H1 (cell line): ENCODE measurements at regions not wholly inside any gene's neighbourhood (a gene's known extent, or its start where the extent isn't known, plus 50 kb on each side); places are given as distances from the start of the nearest gene placed in this dataset.

Source experiments
- CTCF ChIA-PET: fragments of 300-600 bp; sonication (Branson Sonifier 250); formaldehyde crosslinking; loops from one replicate; lab custom pipeline; 2021; ENCODE audit not compliant: partially characterized antibody; lab: Charles Lee
- POLR2A ChIA-PET: fragments of 300-600 bp; sonication (Branson Sonifier 250); formaldehyde crosslinking; loops from one replicate; lab custom pipeline; 2021; ENCODE audit warnings: inconsistent platforms; ENCODE audit not compliant: partially characterized antibody; lab: Charles Lee
- DNase-seq, 2 experiments: peaks; one replicate each; pipeline versions ENCODE4 v3.0.0 to v3.0.0-alpha.2; 2010 to 2022; ENCODE audit warnings: low spot score in 2 of 2, low read depth in 1 of 2, mixed read lengths in 1 of 2
- FAIRE-seq: peaks from 2 replicates; lab custom pipeline; 2011; peaks lifted over from hg19 to GRCh38; lab: Jason Lieb, UNC
- H2AFZ ChIP-seq: 2 replicates; pipeline ENCODE4 v1.8.1; 2012; ENCODE audit warnings: low read length, inconsistent platforms
- H2AK5ac ChIP-seq: 2 replicates; pipeline ENCODE4 v1.6.1; 2013; ENCODE audit warnings: low read depth, low read length
- H2BK120ac ChIP-seq: replicated peaks from 2 replicates; pipeline ENCODE3; 2013; ENCODE audit warnings: low read depth, low read length, inconsistent platforms
- H2BK12ac ChIP-seq: 2 replicates; pipeline ENCODE4 v1.6.1; 2013; ENCODE audit warnings: low read depth, low read length
- H2BK15ac ChIP-seq: 2 replicates; pipeline ENCODE4 v1.6.1; 2013; ENCODE audit warnings: low read length
- H2BK20ac ChIP-seq: 2 replicates; pipeline ENCODE4 v1.6.1; 2013; ENCODE audit warnings: low read length
- H2BK5ac ChIP-seq: 2 replicates; pipeline ENCODE4 v1.6.1; 2013; ENCODE audit warnings: low read depth, low read length
- H3K14ac ChIP-seq: 2 replicates; pipeline ENCODE4 v1.6.1; 2013; ENCODE audit warnings: inconsistent platforms; ENCODE audit not compliant: insufficient read length
- H3K18ac ChIP-seq: 2 replicates; pipeline ENCODE4 v1.6.1; 2013; ENCODE audit warnings: low read length; ENCODE audit errors: extremely low read depth
- H3K23ac ChIP-seq: 2 replicates; pipeline ENCODE4 v1.6.1; 2013; ENCODE audit warnings: inconsistent platforms; ENCODE audit not compliant: insufficient read length
- H3K23me2 ChIP-seq: 2 replicates; pipeline ENCODE4 v1.6.1; 2013; ENCODE audit warnings: low read depth, low read length
- H3K27ac ChIP-seq: 2 replicates; pipeline ENCODE4 v1.6.1; 2011; ENCODE audit warnings: low read depth, low read length, inconsistent platforms
- H3K27me3 ChIP-seq, 4 experiments: replicated peaks in 1 of 4; 1 replicate in 1 of 4; 2 replicates in 3 of 4; pipeline versions ENCODE4 v1.6.1 to v1.8.1; 2011 to 2013; ENCODE audit warnings: low read length in 3 of 4, mild to moderate bottlenecking in 3 of 4, inconsistent platforms in 2 of 4, mixed read lengths in 2 of 4, moderate library complexity in 1 of 4; ENCODE audit not compliant: control insufficient read depth in 3 of 4, insufficient read depth in 3 of 4; ENCODE audit errors: extremely low read depth in 1 of 4
- H3K36me3 ChIP-seq, 4 experiments: 2 replicates each; pipeline versions ENCODE4 v1.6.1 to v1.8.1; 2011 to 2013; ENCODE audit warnings: mild to moderate bottlenecking in 4 of 4, low read length in 3 of 4, moderate library complexity in 2 of 4, control low read depth in 1 of 4, inconsistent platforms in 1 of 4; ENCODE audit not compliant: insufficient read depth in 4 of 4, control insufficient read depth in 2 of 4
- H3K4ac ChIP-seq: replicated peaks from 2 replicates; pipeline ENCODE3; 2013; ENCODE audit warnings: low read length, low read depth, mixed read lengths, inconsistent platforms; ENCODE audit not compliant: insufficient read length
- H3K4me1 ChIP-seq, 4 experiments: replicated peaks in 1 of 4; 1 replicate in 1 of 4; 2 replicates in 3 of 4; pipeline versions ENCODE4 v1.6.1 to v1.8.1; 2011 to 2013; ENCODE audit warnings: low read length in 3 of 4, inconsistent platforms in 2 of 4, mixed read lengths in 1 of 4; ENCODE audit not compliant: insufficient read depth in 4 of 4, control insufficient read depth in 3 of 4
- H3K4me2 ChIP-seq, 2 experiments: 2 replicates each; pipeline versions ENCODE4 v1.6.1 to v1.8.1; 2011 to 2013; ENCODE audit warnings: low read depth in 2 of 2, low read length in 2 of 2, control low read depth in 1 of 2, inconsistent platforms in 1 of 2, mild to moderate bottlenecking in 1 of 2; ENCODE audit not compliant: insufficient read depth in 1 of 2
- H3K4me3 ChIP-seq, 4 experiments: fragments of 200-600, 300-600 bp in 1 of 4; sonication (generic), shearing (Covaris generic), sonication (Bioruptor Twin) in 1 of 4; 2 replicates each; pipeline versions ENCODE4 v1.5.1 to v1.8.1; 2011 to 2016; ENCODE audit warnings: low read length in 4 of 4, low read depth in 3 of 4, control low read depth in 2 of 4, inconsistent platforms in 2 of 4, mild to moderate bottlenecking in 2 of 4, mixed read lengths in 1 of 4, moderate library complexity in 1 of 4; ENCODE audit not compliant: insufficient read depth in 2 of 4; ENCODE audit errors: extremely low read depth in 1 of 4
- H3K56ac ChIP-seq: replicated peaks from 2 replicates; pipeline ENCODE3; 2013; ENCODE audit warnings: low read depth, mild to moderate bottlenecking, mixed read lengths, low read length, inconsistent platforms; ENCODE audit not compliant: insufficient read length
- H3K79me1 ChIP-seq: 2 replicates; pipeline ENCODE4 v1.6.1; 2013; ENCODE audit warnings: low read depth, low read length, control low read depth
- H3K79me2 ChIP-seq, 2 experiments: 2 replicates each; pipeline versions ENCODE4 v1.6.1 to v1.8.1; 2012 to 2013; ENCODE audit warnings: low read length in 2 of 2, mild to moderate bottlenecking in 2 of 2, inconsistent platforms in 1 of 2; ENCODE audit not compliant: insufficient read depth in 2 of 2, control insufficient read depth in 1 of 2
- H3K9ac ChIP-seq, 4 experiments: replicated peaks in 1 of 4; 1 replicate in 1 of 4; 2 replicates in 3 of 4; pipeline versions ENCODE4 v1.6.1 to v1.8.1; 2011 to 2013; ENCODE audit warnings: low read depth in 3 of 4, low read length in 3 of 4, control low read depth in 2 of 4, mild to moderate bottlenecking in 2 of 4, moderate library complexity in 2 of 4, inconsistent platforms in 1 of 4; ENCODE audit errors: extremely low read depth in 1 of 4
- H3K9me3 ChIP-seq, 2 experiments: 2 replicates each; pipeline versions ENCODE4 v1.6.1 to v1.8.1; 2012 to 2013; ENCODE audit warnings: mild to moderate bottlenecking in 2 of 2, moderate library complexity in 2 of 2, control low read depth in 1 of 2, inconsistent platforms in 1 of 2, low read depth in 1 of 2, low read length in 1 of 2, mixed read lengths in 1 of 2; ENCODE audit not compliant: insufficient read depth in 2 of 2
- H4K20me1 ChIP-seq, 2 experiments: replicated peaks in 1 of 2; 2 replicates each; pipeline versions ENCODE3 to v1.8.1; 2011 to 2013; ENCODE audit warnings: inconsistent platforms in 2 of 2, low read length in 2 of 2, mild to moderate bottlenecking in 1 of 2; ENCODE audit not compliant: insufficient read depth in 2 of 2, control insufficient read depth in 1 of 2
- H4K5ac ChIP-seq: 2 replicates; pipeline ENCODE4 v1.6.1; 2013; ENCODE audit warnings: low read length, low read depth, mixed read lengths, inconsistent platforms; ENCODE audit not compliant: insufficient read length
- H4K8ac ChIP-seq: 2 replicates; pipeline ENCODE4 v1.8.0; 2013; ENCODE audit warnings: mild to moderate bottlenecking, moderate library complexity, low read length, inconsistent platforms; ENCODE audit not compliant: insufficient read depth; ENCODE audit errors: extremely low read depth
- H4K91ac ChIP-seq: replicated peaks from 2 replicates; pipeline ENCODE3; 2013; ENCODE audit warnings: low read length, mixed read lengths, inconsistent platforms; ENCODE audit not compliant: insufficient read length
- JUND ChIP-seq: IDR thresholded peaks from 2 replicates; pipeline ENCODE4 v1.6.1; 2011; ENCODE audit warnings: mild to moderate bottlenecking, improper control_type of control experiment, low read length
- PHF8 ChIP-seq: fragments of 200-600 bp; sonication (generic); conservative IDR thresholded peaks from 2 replicates; pipeline ENCODE4 v1.7.1; 2012; ENCODE audit warnings: low read depth, mild to moderate bottlenecking, inconsistent platforms, low read length, moderate library complexity
- SP2 ChIP-seq: IDR thresholded peaks from 2 replicates; pipeline ENCODE4 v1.6.1; 2012; ENCODE audit warnings: mild to moderate bottlenecking, low read length, inconsistent platforms
- TAF7 ChIP-seq: optimal IDR thresholded peaks from 2 replicates; pipeline ENCODE3; 2011; ENCODE audit warnings: low read depth, mild to moderate bottlenecking, inconsistent platforms, low read length, moderate library complexity, borderline replicate concordance

DNA sequence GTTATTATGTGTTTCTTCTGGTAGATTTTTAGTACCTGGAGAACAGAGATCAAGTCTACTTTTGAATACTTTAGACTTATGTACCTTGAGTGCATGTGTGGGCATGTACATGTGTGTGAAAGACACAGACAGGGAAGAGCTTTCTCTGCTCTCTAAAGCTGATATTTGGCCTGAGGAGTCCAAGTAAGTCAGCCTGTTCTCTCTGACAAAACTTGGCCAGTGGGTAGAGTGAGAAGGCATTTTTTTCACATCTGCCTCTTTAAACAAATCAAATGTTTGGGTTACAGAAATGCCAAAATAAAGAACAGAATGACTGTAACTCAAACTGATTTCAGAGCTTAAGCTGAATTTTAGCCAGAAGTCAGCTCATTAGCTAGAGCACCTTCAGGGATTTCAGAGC is 309.7 kb upstream of the DYNLRB2 start:
- no peak overlapping the region for H3K14ac ChIP-seq

More for the DNA sequence above, 309.7 kb upstream of the DYNLRB2 start:
- Histone ChIP-seq H2BK120ac (no peak overlapping the region), H3K79me1 (no peaks in the 10 kb centered on the region), H2BK20ac (no peak overlapping the region), H3K4me1 (no peaks in the 10 kb centered on the region), H3K27me3 (no peaks in the 10 kb centered on the region), H2BK5ac (no peak overlapping the region)
- TF ChIP-seq PHF8 (no peak), SP2 (no peak), JUND (no peak), TAF7 (no peak)
- TF ChIP-seq, all 59 proteins: peak for 0
- no peak overlapping the region for H3K27ac ChIP-seq
- no peak overlapping the region for H2AK5ac ChIP-seq
- H3K18ac ChIP-seq, result no peak overlapping the region
- H3K23me2 ChIP-seq, result no peaks in the 10 kb centered on the region
- H4K8ac ChIP-seq, result no peak overlapping the region
- FAIRE-seq, result no peak
- H3K4ac ChIP-seq, result no peak overlapping the region
- CTCF ChIA-PET, result no interaction called here
- H4K5ac ChIP-seq, result no peak overlapping the region
- no peak for DNase-seq
- H2AFZ ChIP-seq, result no peak overlapping the region
- no peak overlapping the region for H2BK12ac ChIP-seq
- no peak overlapping the region for H3K4me3 ChIP-seq
- H3K9me3 ChIP-seq, result peaks cover 1 to 6% of the 10 kb centered on the region in 2 experiments; a peak in 2 of 4 replicates
- no peak overlapping the region for H3K9ac ChIP-seq
- H3K23ac ChIP-seq, result no peak overlapping the region
- H3K4me2 ChIP-seq, result no peak overlapping the region
- no peaks in the 10 kb centered on the region for H3K79me2 ChIP-seq
- H3K36me3 ChIP-seq, result no peaks in the 10 kb centered on the region
- H2BK15ac ChIP-seq, result no peak overlapping the region
- POLR2A ChIA-PET, result no interaction called here
- no peaks in the 10 kb centered on the region for H4K20me1 ChIP-seq
- H3K56ac ChIP-seq, result no peak overlapping the region
- H4K91ac ChIP-seq, result no peak overlapping the region
